GM21825 (cell line): ENCODE measurements at regions not wholly inside any gene's neighbourhood (a gene's known extent, or its start where the extent isn't known, plus 50 kb on each side); places are given as distances from the start of the nearest gene placed in this dataset.

Source experiments
- ATAC-seq: cut with Tn5 transposase; IDR thresholded peaks from one replicate; pipeline ENCODE4 v1.9.1; 2021; ENCODE audit warnings: mild to moderate bottlenecking, moderate library complexity; ENCODE audit not compliant: unreplicated experiment

DNA sequence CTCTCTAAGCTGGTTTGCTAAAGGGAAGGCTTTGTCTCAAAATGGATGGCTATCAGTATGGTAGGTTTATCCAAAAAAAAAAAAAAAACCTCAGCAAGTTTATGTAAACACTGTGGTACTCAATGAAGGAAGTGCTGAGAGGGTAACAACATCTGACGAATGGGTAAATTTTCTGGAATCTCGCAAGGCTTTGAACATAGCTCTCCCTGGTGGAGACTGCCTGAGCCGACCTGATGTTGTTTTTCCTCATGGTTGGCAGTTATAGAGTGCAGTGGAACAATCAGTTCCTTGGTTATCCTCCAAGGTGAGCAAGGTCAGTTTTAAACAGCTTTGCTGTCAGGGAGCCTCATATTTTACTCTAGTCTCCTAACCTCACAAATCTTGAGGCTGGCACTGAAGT is 94.6 kb downstream of the ZPLD1 start:
- no peak for ATAC-seq

DNA sequence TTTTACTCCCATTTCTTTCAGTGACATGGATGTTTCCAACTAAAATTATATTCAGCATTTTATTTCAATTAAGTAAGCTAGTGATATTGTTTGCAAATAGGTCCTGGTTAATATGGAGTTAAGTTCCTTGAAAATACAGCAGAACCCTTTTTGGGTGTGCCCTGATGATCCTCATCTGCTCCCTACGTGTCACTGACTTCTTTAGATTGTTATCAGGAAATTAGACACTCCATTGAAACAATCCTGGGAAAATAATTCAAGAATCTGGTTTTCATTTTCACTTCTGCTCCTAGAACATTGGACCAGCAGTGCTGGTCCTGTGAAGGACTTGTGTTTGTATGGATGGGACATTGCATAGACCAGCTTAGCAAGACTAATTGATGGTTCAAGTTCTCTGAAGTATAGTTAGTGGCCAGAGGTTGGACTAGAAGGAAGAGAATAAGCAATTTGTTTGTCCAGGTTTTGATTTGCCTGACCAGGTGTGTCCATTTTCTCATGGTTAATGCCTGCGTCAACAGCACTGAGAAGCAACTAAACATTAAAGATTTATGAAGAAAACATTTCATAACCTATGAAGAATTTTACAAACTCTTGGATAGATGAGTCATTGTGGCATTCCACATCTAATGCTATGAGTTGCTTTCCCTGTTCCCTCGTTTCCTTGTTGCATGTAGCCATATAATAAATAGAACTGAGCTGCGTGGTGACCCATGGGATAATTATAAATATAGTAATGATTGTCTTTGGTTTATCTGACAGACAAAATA is 95.8 kb downstream of the ZPLD1 start:
- no peak for ATAC-seq

DNA sequence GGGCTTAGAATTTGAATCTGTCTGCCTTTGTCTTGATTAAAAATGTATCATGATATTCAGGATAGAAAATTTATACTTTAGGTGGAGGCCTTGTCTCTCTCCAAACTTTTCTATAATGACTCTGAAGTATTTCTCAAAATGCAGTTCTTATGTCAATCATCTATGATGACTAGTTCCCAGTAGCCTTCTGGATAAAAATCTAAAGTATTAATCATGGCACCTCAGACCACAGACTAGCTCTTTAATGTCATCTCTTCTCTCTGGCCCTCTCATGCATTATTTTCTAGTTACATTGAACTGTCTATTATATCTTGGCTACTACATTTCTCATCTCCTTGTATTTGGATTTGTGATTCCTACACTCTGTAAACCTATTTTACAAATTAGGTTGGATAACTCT is 96.9 kb downstream of the ZPLD1 start:
- ATAC-seq: no peak

DNA sequence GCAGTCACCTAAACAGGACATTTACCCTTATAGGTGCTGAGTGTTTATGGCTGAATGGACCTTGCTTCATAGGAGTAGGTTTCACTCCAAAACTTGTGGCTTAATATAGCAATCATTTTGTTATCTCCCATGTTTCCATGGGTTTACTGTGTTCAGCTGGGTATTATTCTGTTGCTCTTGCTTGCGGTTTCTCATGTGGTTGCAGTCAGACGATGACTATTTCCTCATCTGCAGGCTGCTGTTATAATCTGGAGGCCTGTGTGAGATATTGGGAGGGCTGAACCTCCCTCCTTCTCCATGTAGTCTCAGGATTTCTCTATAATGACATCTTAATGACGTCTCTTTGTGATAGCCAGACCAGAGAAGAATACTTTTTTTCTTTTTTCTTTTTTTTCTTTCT is 98.1 kb downstream of the ZPLD1 start:
- ATAC-seq: no peak

DNA sequence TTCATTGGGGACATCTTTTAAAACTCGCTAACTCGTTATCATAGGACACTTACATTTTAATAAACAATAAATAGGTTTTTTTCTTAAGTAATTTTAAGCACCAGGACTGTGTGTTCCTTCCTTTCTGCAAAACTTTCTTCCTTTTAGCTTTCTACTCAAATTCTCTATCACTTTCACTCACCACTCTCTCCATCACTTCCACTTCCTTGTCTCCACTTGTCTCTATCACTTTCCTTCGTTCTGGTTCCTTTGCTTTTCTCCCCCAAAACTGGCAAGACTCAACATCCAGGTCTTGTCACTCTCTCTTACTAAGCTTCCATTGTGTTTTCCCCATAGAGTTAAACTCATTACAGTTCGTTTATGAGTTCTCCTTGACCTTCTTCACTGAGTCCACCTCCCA is 99.0 kb downstream of the ZPLD1 start:
- ATAC-seq: no peak

DNA sequence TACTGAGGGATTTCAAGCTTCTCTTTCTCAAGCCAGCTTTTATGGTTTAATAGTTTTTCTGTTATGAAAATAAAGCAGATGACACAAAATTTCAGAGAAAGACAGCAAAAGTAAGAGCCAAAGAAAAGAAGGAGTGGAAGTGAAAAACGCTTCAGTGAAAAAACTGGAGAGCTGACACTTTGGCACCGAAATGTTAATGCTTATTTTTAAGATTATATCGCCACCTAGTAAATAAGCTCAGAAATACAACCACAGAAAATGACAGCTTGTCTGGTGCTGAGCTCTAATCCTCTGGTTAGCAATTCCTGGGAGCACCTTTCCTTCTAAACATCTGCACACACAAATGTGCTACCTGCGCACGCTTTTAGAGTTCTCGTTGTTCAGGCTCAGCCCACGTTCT is 101.6 kb downstream of the ZPLD1 start:
- ATAC-seq: no peak

DNA sequence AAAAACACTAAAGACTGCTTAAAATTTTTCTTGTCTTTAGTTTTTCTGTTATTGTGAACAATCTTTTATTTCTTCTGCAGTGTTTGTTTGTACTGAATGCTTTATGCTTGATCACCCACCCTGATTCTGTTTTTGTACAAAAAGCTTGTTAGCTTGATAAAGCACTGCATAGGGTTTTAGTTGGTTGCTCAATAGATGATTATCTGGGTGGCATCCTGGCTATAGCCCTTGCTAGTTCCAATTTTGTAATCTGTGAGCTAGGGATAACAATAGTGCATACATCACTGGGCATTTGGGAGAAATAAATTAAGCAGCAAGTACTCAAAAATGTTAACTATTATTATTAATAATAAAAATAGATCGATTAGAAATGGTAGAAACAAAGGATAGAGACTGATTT is 102.3 kb downstream of the ZPLD1 start:
- ATAC-seq: no peak

DNA sequence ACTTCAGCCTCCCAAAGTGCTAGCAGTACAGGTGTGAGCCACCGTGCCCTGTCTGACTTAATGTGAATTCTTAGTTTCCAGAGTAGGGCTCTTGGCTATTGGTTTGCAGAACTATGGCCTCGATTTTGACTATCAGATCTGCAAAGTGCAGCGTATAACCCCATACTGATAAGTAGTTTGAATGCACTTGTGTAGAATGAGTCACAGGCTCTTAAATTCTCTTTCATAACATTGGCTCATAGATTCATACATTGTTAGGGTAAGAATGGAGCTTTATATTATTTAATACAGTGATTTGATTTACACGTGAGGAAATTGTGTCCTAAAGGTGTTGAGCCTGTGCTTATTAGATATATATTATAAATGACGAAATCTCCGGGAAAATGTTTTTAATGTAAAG is 109.9 kb downstream of the ZPLD1 start:
- no peak for ATAC-seq

DNA sequence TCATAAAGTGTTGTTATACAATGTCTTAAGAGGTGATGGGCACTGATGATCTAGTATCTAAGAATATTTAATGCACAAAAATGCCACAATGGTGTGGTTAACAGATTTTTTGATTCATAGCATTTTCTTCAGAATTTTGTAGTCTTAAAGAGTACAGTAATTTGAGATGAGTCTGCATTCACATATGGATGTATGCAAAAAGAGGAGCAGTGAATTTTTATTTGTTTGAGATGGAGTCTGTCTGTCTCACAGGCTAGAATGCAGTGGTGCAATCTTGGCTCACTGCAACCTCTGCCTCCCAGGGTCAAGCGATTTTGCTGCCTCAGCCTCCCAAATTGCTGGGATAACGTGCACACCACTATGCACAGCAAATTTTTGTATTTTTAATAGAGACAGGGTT is 110.5 kb downstream of the ZPLD1 start:
- ATAC-seq: no peak

DNA sequence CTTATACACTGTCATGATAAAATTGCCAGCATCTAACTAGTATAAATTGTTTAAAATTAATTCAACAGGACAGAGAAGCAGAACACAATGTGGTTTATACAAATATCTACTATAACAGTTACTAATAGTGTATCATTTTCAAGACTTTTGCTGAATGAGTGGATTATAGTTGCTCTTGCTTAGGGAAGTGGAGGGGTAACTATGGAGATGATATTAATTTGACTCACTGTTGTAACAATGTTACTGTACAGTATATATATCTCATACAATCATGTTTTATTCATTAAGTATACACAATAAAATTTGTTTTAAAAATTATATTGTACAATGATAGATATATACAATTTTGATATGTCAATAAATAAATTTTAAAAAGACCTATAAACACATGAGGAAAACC is 119.1 kb downstream of the ZPLD1 start:
- no peak for ATAC-seq

DNA sequence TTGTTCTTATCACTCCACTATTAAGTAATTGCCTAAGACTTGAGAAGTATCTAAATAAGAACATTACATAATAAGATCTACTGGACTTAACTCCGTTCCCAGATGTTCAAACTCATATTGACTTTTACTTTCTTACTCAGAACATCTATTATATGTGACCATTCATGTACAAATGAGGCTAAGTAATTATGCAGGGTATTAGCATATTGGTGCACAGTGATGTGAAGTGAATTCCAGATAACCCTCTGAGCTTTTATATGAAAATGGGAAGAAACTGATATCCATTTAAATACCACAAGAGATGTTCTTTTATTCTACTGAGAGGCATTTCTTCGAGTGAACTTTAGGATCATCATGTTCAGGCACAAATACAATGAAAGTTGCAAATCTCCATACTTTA is 135.7 kb downstream of the ZPLD1 start:
- ATAC-seq: no peak

DNA sequence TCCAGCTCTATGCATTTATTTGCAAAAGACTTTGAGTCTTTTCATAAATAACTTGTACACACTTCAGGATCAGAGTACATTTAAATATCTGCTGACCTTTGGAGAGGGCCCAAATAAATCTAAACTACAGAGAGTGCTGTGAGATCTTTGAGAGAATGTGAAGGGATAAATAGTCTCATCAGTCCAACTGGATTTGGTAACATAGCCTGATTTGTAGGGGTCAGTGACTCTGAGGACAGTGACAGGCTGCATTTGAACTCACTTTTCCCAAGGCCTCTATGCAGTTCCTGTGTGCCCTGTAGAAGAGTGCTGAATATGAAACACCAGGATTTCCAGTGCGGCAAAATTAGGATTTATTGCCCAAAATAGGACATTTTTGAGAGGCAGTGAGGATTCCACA is 136.2 kb downstream of the ZPLD1 start:
- ATAC-seq: no peak

DNA sequence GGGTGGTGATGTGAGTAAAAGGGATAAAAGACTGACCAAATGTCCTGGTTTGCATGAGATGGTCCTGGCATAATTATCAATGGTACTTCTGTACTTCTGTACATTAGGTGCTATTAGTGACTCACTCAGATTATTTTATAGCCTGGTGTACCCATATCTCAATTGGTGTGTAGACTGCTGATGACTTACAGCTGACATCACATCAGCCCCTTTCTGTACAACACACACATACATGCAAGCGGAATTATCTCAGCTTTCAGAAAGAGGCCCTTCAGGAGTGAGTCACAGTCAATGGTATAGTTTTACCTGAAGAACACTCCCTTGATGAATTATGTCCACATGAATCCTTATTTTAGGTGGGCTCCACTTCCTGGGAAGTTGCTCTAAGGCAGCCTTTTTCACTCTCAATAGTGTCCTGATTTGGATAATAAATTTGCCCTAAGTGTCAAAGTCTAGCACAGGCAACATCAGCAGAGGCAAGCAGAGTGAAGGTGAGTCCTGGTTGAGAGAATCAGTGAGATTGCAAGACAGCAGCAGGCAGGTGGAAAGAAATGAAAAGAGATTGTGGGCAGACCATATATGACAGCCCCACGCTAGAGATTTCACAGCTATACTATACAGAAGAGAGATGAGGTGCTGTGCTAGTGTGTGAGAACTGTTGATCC is 137.0 kb downstream of the ZPLD1 start:
- no peak for ATAC-seq

DNA sequence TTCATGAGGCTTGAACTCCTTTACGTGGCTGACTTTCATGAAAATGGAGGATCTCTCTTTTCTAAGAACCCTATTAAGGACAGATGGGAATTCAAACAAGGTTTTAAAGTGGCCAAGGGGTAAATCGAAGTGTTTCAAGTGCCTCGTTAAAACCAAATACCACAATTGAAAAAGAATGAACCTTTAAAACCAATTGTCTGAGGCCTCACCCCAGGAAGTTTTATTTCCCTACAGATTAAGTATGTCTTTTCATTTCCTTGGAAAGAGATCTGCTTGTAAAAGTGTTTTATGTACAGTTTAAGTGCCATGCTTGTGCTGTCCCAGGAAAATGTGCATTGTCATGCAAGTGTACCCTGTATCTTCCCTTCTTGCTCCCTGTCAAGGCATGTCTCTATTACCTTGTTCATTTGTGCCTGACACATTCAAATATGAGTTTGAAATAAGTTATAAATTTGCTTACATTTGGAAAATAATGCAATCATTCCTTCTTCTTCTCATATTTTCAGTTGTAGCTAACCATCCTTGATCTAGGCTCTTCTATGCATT is 138.7 kb downstream of the ZPLD1 start:
- ATAC-seq: no peak

DNA sequence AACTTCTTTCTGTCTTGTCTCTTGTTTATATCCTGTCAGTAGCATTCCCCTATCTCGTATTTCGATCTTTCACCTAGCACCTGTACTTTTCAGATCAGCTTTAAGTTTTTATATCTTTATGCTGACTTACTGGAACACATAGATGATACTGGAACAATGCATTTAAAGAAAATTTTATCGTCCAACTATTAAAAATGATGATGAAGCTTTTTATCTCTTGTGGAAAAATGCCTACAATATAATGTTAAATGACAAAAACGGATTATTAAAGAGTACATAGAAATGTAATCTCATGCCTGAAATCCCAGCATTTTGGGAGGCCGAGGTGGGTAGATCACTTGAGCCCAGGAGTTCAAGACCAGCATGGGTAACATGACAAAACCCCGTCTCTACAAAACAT is 139.5 kb downstream of the ZPLD1 start:
- no peak for ATAC-seq

DNA sequence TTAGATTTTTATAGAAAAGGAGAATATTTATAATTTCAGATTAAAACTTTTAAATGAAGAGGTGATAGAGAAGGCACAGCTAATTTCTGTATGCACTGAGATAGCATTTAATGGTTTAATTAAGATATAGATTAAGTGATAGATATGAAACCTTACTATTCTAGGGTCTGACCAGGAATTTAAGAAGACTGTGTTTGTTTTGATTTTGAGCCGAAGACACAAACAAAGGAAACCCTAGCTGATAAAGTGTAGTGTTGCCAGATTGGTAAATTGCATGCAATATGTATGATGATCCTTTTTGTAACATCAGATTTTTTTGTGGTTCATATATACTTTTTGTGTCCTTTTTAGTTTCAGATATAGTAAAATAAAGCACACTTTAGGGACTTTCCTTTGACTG is 141.8 kb downstream of the ZPLD1 start:
- no peak for ATAC-seq

DNA sequence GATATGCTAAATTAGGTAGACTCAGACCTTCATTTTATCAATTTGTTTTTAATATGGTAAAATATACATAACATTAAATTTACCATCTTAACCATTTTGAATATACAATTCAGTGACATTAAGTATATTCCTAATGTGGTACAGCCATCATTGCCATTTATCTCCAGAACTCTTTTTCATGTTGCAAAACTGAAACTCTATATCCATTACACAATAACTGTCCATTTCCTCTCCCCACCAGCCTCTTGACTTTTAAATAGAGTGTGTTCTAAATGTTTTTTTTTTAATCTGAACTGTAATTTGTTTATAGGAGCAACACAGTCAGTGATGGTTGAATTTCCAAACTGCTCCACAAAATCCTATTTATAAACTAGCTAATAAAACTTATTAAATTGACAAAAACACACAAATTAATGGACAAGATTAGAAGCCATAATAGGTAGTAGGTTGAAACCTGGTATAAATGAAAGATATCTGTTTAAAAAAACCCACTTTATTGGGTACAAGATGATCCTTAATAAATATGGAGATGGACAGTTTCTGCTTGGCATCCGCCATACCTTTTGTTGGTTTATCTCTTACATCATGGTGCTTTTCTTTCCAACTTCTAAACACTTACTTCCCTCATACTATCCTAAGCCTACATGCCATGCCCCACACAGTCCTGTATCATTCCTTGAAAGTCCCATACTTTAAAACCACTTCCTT is 142.4 kb downstream of the ZPLD1 start:
- no peak for ATAC-seq

DNA sequence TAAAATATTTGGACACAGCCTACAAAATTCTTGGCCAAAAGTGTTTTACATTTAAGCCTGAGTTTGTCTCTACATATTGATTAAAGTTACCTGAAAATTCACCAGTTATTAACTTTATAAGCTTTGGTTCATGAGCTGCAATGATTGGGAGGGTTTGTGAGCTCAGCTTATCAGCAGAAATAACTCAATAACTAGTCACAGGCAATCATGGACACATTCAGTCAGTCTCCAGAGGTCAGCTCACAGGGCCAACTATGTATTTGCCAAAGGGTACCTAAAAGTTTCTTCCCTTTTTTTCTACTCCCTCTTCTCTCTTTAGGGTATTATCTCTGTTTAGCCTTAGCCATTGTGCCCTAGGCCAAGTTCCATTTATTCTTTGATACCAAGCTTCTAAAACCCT is 145.9 kb downstream of the ZPLD1 start:
- ATAC-seq: no peak

DNA sequence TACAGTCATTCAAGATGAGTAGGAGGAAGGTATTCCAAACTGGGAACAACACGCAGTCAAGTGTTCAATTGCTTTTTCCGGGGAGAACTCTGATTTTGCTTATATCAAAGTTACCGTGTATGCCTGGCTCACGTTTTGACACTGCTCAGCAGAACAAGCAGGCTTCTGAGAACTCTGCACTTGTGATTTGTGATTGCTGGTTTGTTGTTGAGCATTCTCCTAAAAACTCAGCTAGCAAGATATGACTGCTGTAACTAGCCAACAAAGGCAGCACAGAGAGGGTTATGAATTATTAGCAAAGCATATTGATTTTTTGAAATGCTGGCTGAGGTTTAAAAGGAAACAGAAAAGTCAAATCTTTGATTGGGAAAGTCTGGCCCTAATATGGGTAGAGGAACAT is 151.7 kb downstream of the ZPLD1 start:
- ATAC-seq: no peak

DNA sequence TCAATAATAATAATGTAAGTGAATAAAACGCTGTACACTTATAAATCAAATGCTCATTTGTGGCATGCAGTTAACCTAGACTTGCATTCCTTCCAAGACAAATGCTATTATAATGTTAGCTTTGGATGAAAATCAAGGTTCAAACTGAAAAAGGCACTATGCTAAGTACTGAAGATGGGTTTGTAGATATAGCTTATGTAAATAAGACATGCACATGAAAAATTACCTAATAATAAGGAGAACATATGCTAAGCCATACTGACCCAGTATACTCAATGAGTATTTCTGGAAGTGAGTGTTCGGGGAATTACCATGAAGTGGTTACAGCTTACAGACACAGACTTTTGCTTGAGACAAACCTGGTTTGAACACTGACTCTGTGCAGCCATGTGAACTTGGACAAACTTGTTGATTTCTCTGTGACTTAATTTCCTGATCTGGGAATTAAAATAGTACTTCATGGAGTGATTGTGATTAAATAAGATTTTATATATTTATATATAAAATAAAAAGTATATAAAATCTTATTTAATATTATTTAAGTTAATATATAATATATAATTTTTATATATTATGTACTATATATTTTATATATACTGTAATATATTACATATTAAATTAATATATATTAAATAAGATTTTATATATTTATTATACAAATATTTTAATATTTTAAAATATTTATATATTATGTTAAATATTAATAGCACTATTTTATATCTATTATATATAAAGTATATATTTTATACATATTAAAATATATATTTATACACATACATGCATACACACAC is 159.2 kb downstream of the ZPLD1 start:
- ATAC-seq: no peak

DNA sequence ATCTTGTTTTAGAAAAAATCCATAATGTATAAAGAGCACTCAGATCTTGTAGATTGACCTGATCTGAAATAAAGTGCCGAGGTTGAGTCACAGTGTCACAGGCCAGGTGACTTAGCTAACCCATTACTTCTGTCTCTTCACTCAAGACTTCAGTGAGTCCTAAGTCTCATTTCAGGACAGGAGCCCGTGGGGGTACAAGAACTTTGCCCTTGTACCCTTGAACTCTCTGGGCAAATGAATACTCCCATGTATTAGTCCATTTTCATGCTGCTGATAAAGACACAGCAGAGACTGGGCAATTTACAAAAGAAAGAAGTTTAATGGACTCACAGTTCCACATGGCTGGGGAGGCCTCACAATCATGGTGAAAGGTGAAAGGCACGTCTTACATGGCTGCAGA is 160.2 kb downstream of the ZPLD1 start:
- ATAC-seq: no peak
